OCI-LY1 (cell line): ENCODE measurements at regions not wholly inside any gene's neighbourhood (a gene's known extent, or its start where the extent isn't known, plus 50 kb on each side); places are given as distances from the start of the nearest gene placed in this dataset.

Source experiments
- CTCF ChIP-seq: fragments of 200-600 bp; sonication (generic), shearing (Covaris generic); IDR thresholded peaks from 2 replicates; pipeline ENCODE4 v1.5.1; 2017; ENCODE audit warnings: mild to moderate bottlenecking, antibody characterized with exemption, low read length, moderate library complexity, mixed read lengths
- EZH2 ChIP-seq: fragments of 200-600 bp; sonication (generic), shearing (Covaris generic); IDR thresholded peaks from 2 replicates; pipeline ENCODE4 v1.8.0; 2017; ENCODE audit warnings: borderline replicate concordance, mixed run types, mild to moderate bottlenecking, antibody characterized with exemption, low read length, moderate library complexity, mixed read lengths

GRCh38 chr9:8255850-8256249 is 456.3 kb upstream of the DMAC1 start:
- TF ChIP-seq CTCF (no peak), EZH2 (no peak)
